ENCODE measurements at regions not wholly inside any gene's neighbourhood (a gene's known extent, or its start where the extent isn't known, plus 50 kb on each side); places are given as distances from the start of the nearest gene placed in this dataset.

DNA sequence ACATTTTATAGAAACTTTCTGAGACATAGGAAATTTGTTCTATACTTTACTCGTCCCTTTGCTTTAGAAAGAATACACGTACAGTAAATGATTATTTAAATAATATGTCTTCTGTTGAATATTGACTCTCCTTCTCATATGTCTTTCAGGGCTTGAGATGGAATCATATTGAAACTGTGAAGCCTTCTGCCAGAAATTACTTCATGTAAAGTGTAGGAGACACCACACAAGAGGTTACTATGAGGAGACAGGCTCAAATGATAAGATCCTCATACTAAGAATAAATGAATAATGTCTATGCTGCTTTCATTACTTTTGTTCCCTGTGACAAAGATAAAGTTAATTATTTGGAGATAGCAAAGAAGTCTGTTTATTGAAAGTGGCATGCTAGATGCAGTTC, 1240.3 kb upstream of the MAP3K7 start:
- DNase-seq (ENCODE audit: low read depth): no peak
- no peak for TF ChIP-seq CTCF (conservative IDR thresholded peaks at IDR 0.05; ENCODE audit: low read length)
- no peak overlapping the region for H3K4me3 ChIP-seq (ENCODE audit: low read length)

DNA sequence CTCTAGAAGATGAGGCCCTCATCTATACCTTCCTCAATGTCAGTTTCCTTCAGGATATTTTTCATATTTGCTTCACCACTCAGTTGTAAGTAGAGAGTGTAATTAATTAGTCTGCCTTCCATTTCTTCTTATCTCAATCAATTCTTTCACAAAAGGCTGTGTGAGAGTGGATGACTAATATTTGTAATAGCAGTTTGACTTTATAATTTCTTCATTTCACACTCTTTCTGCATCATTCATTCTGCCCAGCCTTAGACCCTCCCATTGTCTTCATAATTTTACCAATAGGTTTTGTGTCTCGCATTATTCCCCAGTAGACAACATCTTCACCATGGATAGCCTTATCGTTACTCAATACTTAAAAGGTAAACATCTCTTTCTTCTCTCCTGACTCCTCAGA, 1239.3 kb upstream of the MAP3K7 start:
- no peak overlapping the region for H3K4me3 ChIP-seq (ENCODE audit: low read length)
- DNase-seq (ENCODE audit: low read depth): no peak
- TF ChIP-seq CTCF (conservative IDR thresholded peaks at IDR 0.05; ENCODE audit: low read length): no peak

DNA sequence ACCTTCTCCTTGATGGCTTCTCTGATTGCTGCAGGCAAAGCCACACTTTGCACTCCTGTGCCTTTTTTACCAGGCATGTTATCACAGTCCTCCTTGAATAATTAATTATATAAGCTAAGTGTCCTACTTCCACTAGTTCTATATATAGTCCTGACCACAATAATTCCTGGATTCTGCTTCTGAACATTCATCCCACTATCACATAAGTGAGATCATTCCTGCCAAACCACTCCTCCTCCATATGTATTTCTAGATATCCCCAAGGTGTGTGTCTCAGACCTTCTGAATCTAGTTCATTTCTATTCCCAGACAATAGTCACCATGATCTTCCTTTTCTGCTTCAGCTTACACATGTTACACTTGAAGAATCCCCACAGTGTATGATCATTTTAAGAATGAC, 1237.5 kb upstream of the MAP3K7 start:
- TF ChIP-seq CTCF (conservative IDR thresholded peaks at IDR 0.05; ENCODE audit: low read length): no peak
- no peak overlapping the region for H3K4me3 ChIP-seq (ENCODE audit: low read length)
- DNase-seq (ENCODE audit: low read depth): no peak

DNA sequence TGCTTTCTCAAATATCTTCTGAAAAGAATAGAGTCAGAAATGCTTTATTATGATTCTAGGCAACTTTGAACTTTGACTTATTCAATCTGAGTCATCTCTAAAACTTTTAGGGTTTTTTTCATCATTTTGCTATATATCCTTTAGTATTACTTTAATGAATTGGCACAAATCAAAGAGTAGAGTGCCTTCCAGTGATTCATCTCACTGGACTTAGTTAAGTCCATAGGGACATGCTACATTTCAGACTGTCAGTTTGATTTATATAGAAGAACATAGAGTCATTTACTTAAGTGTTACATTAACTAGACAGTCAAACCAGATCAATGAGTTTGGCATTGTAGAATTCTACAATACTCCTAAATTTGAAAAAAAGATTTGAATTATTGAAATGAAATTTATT, 1235.7 kb upstream of the MAP3K7 start:
- no peak overlapping the region for H3K4me3 ChIP-seq (ENCODE audit: low read length)
- no peak for DNase-seq (ENCODE audit: low read depth)
- TF ChIP-seq CTCF (conservative IDR thresholded peaks at IDR 0.05; ENCODE audit: low read length): no peak

DNA sequence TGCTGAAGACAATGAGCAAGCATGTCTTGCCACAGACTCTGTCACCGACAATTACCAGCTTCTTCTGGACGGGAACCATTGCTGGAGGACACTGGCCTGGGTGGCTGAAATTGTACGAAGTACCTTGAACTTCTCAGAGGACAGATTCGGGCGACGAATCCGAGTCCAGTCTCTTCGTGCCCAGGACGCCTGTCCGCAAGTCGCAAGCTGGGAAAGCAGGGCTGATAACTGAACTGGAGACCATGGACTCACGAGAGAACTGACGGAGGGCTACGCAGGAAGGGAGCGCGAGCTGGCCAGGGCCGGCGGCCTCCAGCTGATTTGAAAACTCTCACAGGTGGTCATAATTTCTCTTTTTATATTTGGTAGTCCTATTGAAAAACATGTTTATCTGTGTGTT, 1229.5 kb upstream of the MAP3K7 start:
- no peak for TF ChIP-seq CTCF (conservative IDR thresholded peaks at IDR 0.05; ENCODE audit: low read length)
- no peak for DNase-seq (ENCODE audit: low read depth)
- H3K4me3 ChIP-seq (ENCODE audit: low read length): no peak overlapping the region

- no peak for TF ChIP-seq CTCF (conservative IDR thresholded peaks at IDR 0.05; ENCODE audit: low read length)
- no peak overlapping the region for H3K4me3 ChIP-seq (ENCODE audit: low read length)
- no peak for DNase-seq (ENCODE audit: low read depth)
Observed at GRCh38 chr6:91813641-91814040, 1226.8 kb upstream of the MAP3K7 start.

- no peak overlapping the region for H3K4me3 ChIP-seq (ENCODE audit: low read length)
- no peak for DNase-seq (ENCODE audit: low read depth)
- no peak for TF ChIP-seq CTCF (conservative IDR thresholded peaks at IDR 0.05; ENCODE audit: low read length)
Observed at GRCh38 chr6:91812596-91813274, 1225.9 kb upstream of the MAP3K7 start.
